Left colon (tissue), 2 donors: ENCODE measurements at regions not wholly inside any gene's neighbourhood (a gene's known extent, or its start where the extent isn't known, plus 50 kb on each side); places are given as distances from the start of the nearest gene placed in this dataset.
"Not testable (repeated sequence)": the region's sequence is repeated elsewhere in the genome, so short reads cannot be mapped to it uniquely, and the experiment has no call there.

Experiments
- ATAC-seq: fragments of 200-7000 bp; cut with Tn5 transposase; one replicate; pipeline ENCODE4 v1.9.1; 2020; ENCODE audit warnings: mild to moderate bottlenecking, moderate library complexity
- DNase-seq, 2 donors: peaks; one replicate each; pipeline ENCODE4 v3.0.0-alpha.2; 2020
- intact Hi-C, 2 donors: fragments of 100-400 bp; cut with DNase I in 1 of 2; cut with micrococcal nuclease in 1 of 2; formaldehyde crosslinking; loops; one replicate each; pipeline versions ENCODE4 v1.11.2 to v1.14.0; 2022; cut with DNase I, micrococcal nuclease
- donor health status: DM: no; HTN: no; CAD: no.
- donor health status: DM: yes; HTN: yes; CAD: no.

DNA sequence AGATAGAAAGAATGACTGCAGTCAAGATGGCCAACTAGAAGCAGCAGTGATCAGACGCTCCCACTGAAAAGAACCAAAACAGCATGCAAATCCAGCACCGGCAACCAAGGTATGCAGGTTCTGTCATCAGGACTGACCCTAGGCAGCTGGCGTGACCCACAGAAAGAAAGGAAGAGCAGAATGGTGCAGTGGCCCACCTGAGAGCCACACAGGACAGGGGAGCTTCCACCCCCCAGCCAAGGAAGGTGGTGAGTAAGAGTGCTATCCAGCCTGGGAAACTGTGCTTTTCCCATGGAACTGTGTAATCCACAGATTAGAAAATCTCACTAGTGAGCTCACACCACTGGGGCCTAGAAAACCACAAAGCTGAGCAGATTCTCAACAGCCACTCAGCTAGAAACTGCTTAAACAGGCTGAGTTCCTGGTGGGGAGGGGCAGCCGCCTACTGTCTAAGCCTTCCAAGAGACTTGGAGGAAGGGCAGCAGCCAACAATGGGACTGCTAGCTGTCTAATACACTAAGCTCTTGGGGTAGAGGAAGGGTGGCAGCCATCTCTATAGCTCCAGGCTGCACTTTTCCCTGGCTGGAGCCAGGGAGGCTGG lies 127.9 kb downstream of the EVA1A start:
- intact Hi-C loops = no loop called here
- ATAC-seq (no peak), DNase-seq (no peak)

DNA sequence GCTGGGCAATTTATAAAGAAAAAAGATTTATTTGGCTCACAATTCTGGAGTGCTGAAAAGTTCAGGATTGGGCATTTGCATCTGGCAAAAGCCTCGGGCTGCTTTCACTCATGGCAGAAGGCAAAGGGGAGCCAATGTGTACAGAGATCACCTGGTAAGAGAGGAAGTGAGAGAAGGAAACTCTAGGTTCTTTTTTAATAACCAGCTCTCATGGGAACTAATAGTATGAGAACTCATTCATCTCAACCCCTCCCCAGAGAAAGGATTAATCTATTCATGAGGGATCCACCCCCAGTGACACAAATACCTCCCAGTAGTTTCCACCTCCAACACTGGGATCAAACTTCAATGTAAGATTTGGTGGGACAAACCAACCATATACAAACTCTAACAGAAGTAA lies 129.0 kb downstream of the EVA1A start:
- ATAC-seq (no peak), DNase-seq (no peak)
- intact Hi-C loops = no loop called here

DNA sequence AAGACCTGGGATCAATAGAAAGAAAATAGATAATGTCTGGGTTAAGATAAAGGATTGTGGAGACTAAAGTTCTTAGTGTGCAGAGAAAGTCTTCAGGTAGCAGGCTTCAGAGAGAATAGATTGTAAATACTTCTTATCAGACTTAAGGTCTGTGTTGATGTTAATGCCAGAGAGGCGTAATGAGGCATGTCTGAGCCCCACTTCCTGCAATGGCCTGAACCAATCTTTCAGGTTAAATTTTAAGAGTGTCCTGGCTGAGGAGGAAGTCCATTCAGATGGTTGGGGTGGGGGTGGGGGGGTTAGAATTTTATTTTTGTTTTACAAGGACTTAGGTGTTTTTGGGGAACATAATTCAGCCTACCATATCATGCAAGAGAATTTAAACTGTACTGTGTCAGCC lies 129.5 kb downstream of the EVA1A start:
- no peak for ATAC-seq
- DNase-seq = no peak
- intact Hi-C loops = no loop called here

DNA sequence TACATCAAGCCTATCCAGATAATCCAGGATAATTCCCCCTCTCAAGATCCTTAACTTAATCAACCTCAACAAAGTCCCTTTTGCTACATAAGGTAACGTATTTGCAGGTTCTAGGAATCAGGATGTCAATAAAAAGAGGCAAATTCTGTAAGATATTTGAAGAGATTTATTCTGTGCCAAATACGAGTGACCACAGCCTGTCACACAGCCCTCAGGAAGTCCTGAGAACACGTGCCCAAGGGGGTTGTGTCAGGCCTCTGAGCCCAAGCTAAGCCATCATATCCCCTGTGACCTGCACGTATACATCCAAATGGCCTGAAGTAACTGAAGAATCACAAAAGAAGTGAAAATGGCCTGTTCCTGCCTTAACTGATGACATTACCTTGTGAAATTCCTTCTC lies 130.3 kb downstream of the EVA1A start:
- ATAC-seq, intact Hi-C loops, DNase-seq: not testable (repeated sequence)

DNA sequence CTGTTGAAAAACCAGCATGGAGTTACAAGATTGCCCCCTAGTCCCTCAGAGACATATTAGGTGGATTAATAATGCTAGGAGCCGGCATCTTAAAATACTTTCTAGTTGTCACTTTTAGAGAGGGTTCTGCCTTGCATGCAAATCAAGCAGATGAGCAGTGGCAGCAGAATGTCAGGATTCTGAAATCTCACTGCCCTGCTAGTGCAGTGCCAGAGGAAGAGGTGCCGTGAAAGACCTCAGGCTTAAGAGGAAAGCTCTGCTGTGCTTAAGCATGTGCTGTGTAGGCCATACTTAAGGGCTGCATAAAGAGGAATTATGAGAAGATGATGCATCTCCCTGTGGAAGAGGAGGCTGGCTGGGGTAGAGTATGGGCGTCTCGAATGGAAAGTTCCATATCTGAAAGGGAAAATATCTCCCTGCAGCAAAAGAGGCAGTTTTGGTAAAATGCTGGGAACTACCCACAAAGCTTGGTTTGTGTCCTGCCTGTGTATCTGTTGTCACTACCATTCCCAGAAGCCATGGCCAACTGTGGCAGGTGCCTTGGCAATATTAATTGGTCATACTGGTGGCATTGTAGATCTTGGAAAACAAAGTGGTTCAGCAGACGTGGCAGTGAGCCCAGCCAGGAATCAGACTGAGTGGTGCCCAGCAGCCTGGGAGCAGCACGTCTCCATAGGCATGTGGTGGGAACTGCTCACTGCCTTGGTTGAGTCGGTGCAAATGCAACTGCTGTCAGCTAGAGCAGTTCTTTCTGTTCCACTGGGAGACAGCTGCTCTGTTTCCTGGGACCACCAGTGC lies 131.9 kb downstream of the EVA1A start:
- intact Hi-C loops = no loop called here
- no peak for ATAC-seq
- DNase-seq = no peak

DNA sequence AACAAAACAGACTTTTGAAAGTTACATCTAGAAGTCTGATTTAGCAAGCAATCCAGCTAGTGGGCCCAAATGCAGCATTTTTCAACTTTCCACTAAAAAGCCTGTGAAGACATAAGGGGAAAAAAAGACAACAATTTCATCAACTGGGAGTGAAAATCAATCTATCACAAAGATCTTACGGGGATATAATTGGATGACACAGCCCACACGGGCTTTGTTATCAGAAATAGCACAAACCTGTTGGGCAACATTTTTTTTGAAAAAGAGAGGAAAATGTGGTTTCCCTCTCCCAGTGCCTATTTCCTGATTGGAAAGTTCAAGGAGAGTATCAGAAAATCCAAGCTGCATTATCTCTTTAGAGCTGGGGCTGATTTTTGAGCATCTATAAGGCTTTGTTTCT lies 132.7 kb downstream of the EVA1A start:
- no peak for DNase-seq
- intact Hi-C loops = no loop called here
- no peak for ATAC-seq

DNA sequence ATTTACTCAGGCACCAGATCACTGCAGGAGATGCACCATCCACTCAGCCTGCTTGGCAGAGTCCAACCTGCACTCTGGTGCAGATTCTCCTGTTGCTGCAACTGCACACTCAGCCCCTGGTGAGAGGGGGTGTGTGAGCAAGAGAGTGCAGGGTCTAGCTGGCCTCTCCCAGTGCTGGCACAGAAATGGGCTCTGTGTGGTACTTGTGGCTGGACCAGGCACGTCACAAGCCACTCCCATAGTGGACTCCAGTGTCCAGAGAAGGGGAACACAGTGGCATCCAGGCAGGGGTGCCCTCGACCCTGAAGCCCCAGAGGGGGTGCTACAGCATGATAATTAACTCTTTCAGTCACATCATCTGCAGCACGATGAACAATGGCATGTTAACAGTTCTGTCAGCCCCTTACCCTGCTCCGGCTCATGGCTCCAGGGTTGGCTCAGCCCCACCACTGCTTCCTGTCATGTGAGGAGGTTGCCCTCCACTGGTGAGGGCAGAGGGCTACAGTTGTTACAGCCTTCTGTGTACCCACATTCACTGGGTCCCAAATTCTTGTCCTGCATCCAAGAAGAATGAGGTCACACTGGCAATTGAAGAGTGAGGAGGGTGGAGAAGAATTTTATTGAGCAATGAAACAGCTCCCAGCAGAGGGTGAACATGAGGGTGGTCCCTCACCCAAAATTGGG lies 135.7 kb downstream of the EVA1A start:
- intact Hi-C loops = no loop called here
- no peak for DNase-seq
- ATAC-seq = no peak

DNA sequence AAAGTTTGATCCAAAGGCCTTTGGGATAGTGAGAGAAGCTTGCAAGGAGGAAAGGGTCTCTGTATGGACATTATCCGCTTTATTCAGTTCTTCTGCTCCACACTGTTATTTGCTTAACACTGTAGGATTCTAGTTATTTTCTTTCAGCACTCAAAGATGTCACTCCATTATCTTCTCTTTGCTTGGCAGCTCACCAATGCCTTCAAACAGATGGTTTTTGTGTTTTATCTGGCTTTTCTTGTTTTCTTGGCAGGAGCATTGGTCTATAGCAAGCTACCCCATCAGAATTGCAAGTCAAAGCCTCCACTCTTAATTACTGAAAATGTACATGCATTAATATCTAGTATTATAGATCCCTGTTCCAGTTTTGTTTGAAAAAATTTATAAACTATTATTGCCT lies 138.8 kb downstream of the EVA1A start:
- intact Hi-C loops = no loop called here
- ATAC-seq (no peak), DNase-seq (no peak)

DNA sequence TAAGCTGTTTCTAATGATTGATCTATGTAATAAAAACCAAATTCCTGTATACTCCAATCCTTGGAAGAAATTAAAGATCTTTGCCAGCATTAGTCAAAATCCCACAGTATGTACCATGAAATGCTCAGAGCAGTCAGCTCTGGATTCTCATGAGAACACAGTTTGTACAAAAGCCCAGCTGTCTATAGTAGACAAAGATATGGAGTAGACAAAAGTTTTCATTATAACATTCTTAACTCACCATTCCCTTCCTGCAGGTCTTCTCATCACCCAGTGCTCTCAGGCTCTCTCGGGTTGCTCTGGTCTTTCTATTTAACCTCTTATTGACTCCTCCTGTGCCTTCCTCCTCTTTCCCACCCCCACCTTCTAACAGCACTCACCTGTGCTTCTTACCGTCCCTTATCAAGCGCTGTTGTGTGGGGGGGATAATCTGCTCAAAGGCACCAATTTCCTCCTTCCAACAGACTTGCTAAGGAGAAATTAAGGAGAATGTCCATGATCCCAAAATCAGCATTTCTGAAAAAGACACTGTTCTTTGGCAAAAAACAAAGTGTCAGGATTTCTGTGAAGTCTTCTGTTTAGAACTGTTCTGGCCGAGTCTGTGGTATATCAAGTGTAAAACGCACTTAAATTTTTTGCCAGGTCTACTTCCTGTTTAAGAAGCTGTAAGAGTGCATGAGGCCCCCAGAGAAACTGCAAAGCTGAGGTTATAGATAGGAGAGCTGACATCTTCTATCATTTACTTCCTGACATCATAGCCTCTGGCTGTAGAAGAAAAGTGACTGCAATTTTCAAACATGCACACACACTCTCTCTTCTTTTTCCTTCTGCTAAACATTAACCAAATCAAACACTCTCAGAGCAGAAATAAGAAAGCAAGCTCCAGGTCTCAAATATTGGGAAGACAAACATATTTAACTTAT lies 144.1 kb downstream of the EVA1A start:
- intact Hi-C loops = no loop called here
- ATAC-seq = no peak
- no peak for DNase-seq

DNA sequence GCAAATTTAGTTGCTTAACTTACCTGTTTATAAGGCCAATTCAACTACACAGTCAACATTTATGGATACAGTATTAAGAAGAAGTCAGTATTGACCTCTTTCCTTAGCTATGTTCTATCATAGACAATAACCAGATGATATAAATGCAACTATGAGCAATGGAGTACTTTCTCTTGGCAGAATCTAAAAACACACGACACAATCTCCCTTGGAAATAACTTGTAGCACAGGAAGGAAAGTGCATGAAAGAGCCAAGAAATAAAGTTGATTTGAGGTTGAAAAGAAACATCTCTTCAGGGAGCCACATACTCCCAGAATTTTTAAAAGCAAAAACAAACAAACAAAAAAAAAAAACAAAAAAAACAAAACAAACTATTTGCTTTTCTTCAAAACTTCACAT lies 145.0 kb downstream of the EVA1A start:
- ATAC-seq (no peak), DNase-seq (no peak)
- intact Hi-C loops = no loop called here

DNA sequence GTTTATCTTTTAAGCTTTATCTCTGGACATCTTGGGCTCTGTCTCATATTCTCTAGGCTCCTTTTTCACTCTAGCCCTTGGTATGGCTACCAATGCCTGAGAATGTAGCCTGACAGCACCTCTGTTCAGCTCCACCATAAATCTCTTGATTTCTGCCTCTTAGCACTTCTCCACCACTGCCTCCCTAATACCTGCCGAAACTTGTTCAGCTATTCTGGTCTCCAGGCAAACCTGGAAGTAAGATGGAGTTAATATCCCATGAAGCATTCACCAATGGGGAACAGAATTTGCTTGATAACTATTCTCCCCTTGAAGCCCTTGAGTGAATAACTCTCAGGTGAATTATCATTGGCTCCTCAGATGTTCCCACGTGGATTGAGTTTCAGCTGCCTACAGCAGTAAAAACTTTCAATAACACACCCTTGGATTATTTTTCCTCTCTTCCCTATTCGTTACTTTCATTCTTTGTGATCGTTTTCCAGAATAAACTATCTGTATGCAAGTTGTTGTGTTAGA lies 145.6 kb downstream of the EVA1A start:
- intact Hi-C loops = no loop called here
- ATAC-seq = no peak

DNA sequence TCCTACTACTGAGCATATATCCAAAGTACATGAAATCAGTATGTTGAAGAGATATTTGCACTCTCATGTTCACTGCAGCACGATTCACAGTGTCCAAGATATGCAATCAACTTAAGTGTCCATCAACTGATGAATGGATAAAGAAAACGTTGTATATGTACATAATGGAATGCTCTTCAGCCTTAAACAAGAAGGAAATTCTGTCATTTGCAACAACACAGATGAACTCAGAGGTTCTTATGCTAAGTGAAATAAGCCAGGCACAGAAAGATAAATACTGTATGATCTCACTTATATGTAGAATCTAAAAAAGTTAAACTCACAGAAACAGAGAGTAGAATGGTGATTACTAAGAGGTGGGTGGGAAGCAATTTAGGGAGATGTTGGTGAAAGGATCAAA lies 149.2 kb downstream of the EVA1A start:
- ATAC-seq = no peak
- DNase-seq = no peak
- intact Hi-C loops = no loop called here

More for the DNA sequence above, 145.6 kb downstream of the EVA1A start:
- DNase-seq = no peak

DNA sequence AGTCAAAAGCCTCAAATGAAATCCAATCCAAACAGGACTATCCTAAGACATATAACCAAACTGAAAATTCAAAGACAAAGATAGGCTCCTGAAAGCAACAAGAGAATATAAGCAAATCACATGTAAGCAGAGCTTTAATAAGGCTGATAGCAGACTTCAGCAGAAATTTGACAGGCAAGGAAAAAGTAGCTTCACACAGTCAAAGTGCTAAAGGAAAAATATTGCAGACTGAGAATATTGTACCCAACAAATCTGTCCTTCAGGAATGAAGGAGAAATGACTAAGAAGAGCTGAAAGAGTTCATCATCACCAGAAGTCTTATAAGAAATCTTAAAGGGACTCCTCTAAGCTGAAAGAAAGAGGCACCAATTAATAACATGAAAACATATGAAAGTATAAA lies 150.0 kb downstream of the EVA1A start:
- ATAC-seq (no peak), DNase-seq (no peak)
- intact Hi-C loops = no loop called here

DNA sequence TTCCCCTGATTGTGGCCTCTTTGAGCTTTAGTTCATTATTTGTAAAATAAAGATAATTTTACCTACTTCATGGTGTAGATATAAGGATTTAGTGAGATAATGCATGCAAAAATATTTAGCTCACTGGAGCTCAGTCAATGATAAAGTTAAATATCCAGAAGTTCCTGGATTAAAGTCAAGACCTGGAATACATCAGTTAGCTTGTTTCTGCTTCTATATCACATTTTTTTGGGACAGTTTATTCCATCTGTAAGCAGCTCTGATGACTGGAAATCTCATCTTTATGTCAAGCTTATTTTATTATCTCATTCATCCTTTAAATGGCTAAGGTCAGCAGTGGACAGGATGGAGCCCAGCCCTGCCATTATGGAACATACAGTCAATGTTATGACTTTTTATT lies 152.0 kb downstream of the EVA1A start:
- DNase-seq = no peak
- no peak for ATAC-seq
- intact Hi-C loops = loop anchor here in 1 of 2 donors (10.0 kb wide), 1 partner anchor 344 kb away; no protein-coding TSS in a partner anchor

DNA sequence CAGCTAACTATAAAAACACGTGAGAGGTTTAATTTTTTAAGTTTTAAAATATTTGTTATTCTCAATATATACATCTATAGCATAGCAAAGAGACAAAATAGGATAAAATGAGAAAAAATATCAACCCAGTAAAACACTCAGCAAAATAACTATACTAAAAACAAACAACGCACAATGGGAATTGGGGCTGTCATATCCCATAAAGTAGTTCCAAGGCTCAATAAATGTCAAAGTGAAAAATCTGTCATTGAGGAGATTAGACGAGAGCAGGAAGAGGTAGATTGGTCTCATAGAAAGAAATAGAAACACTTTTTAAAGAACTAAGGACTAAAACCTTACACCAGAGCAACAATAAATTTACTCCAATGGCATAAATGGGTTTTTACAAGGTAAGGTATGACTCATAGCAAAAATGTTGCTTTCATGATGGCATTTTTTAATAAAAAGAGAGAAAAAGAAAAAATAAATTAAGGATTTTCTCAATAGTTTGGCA lies 153.7 kb downstream of the EVA1A start:
- ATAC-seq (no peak), DNase-seq (no peak)
- intact Hi-C loops = loop anchor here in 1 of 2 donors (10.0 kb wide), 1 partner anchor 342 kb away; no protein-coding TSS in a partner anchor

DNA sequence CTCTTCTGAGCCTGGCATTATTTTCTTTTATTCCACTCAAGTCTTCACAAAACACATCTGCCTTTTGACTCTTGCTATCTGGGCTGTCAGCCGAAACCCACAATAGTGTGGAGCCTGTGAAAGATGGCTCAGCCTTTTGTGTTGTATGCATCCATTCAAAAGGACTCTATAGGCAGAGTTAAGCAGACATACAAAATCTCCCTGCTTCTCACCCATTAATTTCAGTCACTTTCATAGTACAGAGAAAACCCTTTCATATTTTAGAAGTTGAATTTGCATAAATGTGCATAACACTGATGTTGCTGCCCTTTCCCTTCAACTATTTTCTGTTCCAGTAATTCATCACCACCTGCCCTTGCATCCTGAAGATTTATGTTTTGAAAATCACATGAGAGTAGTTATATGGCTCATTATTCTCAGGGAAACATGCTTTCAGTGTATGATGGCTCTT lies 154.6 kb downstream of the EVA1A start:
- intact Hi-C loops = loop anchor here in 1 of 2 donors (10.0 kb wide), 1 partner anchor 341 kb away; no protein-coding TSS in a partner anchor
- no peak for ATAC-seq

DNA sequence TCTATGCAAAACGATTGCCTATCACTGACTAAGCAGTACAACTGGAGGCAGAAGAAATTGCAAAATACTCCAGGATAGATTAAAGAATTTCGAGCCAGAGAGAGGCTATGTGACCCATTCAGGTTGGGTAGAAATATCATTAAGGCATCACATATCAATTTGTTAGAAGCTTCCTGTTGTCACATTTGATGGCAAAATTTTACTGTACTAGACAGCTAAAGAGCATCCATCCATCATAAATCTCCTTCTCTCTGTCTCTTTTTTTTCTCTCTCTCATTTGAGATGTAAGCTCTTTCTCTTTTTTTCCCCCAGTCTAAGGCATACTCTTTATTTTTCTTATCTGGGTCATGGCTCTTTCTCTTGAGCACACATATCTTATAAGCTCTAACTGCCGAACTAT lies 155.7 kb downstream of the EVA1A start:
- DNase-seq = no peak
- intact Hi-C loops = loop anchor here in 1 of 2 donors (5.0 to 10.0 kb wide), 2 partner anchors 340 to 488 kb away; no protein-coding TSS in a partner anchor
- ATAC-seq = no peak

More for the DNA sequence above, 154.6 kb downstream of the EVA1A start:
- no peak for DNase-seq

DNA sequence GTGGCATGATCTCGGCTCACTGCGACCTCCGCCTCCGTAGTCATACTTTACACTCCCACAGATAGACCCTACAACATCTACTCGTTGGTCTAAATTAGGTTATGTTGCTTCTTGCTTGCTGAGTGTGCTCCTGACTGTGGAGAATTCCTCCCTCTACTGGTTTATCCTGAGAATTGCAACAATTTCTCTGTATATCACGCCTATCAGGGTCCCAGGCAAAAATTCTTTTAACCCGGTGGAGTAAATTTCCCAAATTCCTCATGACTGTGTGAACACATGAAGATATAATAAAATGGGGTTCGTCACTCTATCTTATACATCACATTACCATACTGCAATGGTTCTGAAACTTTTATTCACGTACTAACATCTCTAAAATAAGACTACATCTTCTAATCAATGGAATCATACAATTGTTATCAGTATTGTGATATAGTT lies 156.7 kb downstream of the EVA1A start:
- intact Hi-C loops = loop anchor here in 1 of 2 donors (5.0 to 10.0 kb wide), 2 partner anchors 339 to 487 kb away; no protein-coding TSS in a partner anchor
- ATAC-seq (peak; percentile 53), DNase-seq (no peak)
